ENCODE measurements at regions not wholly inside any gene's neighbourhood (a gene's known extent, or its start where the extent isn't known, plus 50 kb on each side); places are given as distances from the start of the nearest gene placed in this dataset.

- H3K36me3 ChIP-seq = no peaks in the 10 kb centered on the region
- DNase-seq = no peak
- 82 to 92% (median 87%) methylated on average over 2 of the region's 2 CpGs for WGBS, 3 donors
- no peak overlapping the region for H3K4me3 ChIP-seq
- H3K27ac ChIP-seq = no peak overlapping the region
- no peaks in the 10 kb centered on the region for H3K27me3 ChIP-seq
- H3K4me1 ChIP-seq (ENCODE audit: insufficient read depth) = no peaks in the 10 kb centered on the region
- H3K9me3 ChIP-seq = no peaks in the 10 kb centered on the region
- no peak for TF ChIP-seq POLR2A (IDR thresholded peaks at IDR 0.05)
- no peak for TF ChIP-seq CTCF (IDR thresholded peaks at IDR 0.05)
- TF ChIP-seq EP300 (IDR thresholded peaks at IDR 0.05) = no peak
- intact Hi-C loops (cut with DNase I) = no loop called here
Observed at GRCh38 chr10:78624791-78625190, 444.0 kb upstream of the ZMIZ1 start.

- DNase-seq = no peak
Observed at GRCh38 chr10:78626471-78626870, 442.3 kb upstream of the ZMIZ1 start.

GRCh38 chr10:78627254-78627795, 441.4 kb upstream of the ZMIZ1 start:
- H3K36me3 ChIP-seq = no peaks in the 10 kb centered on the region
- WGBS, 3 donors = 52 to 63% (median 55%) methylated on average over 3 of the region's 3 CpGs
- intact Hi-C loops (cut with DNase I) = no loop called here
- H3K4me1 ChIP-seq (ENCODE audit: insufficient read depth) = no peaks in the 10 kb centered on the region
- TF ChIP-seq CTCF (IDR thresholded peaks at IDR 0.05) (no peak), POLR2A (IDR thresholded peaks at IDR 0.05) (no peak), EP300 (IDR thresholded peaks at IDR 0.05) (no peak)
- H3K9me3 ChIP-seq = no peaks in the 10 kb centered on the region
- DNase-seq = no peak
- H3K27ac ChIP-seq = no peak overlapping the region
- no peak overlapping the region for H3K4me3 ChIP-seq
- no peaks in the 10 kb centered on the region for H3K27me3 ChIP-seq

More at GRCh38 chr10:78626471-78626870, 442.3 kb upstream of the ZMIZ1 start:
- intact Hi-C loops (cut with DNase I) = no loop called here
- no peaks in the 10 kb centered on the region for H3K4me1 ChIP-seq (ENCODE audit: insufficient read depth)
- no peaks in the 10 kb centered on the region for H3K27me3 ChIP-seq
- H3K4me3 ChIP-seq = no peak overlapping the region
- H3K27ac ChIP-seq = no peak overlapping the region
- 84 to 85% (median 85%) methylated on average over 10 of the region's 10 CpGs for WGBS, 3 donors
- no peak for TF ChIP-seq EP300 (IDR thresholded peaks at IDR 0.05)
- no peak for TF ChIP-seq CTCF (IDR thresholded peaks at IDR 0.05)
- TF ChIP-seq POLR2A (IDR thresholded peaks at IDR 0.05) = no peak
- no peaks in the 10 kb centered on the region for H3K9me3 ChIP-seq
- H3K36me3 ChIP-seq = no peaks in the 10 kb centered on the region

GRCh38 chr10:78628976-78629375, 439.8 kb upstream of the ZMIZ1 start:
- Histone ChIP-seq H3K36me3 (no peaks in the 10 kb centered on the region), H3K27me3 (no peaks in the 10 kb centered on the region), H3K4me3 (no peak overlapping the region), H3K9me3 (no peaks in the 10 kb centered on the region), H3K27ac (no peak overlapping the region), H3K4me1 (ENCODE audit: insufficient read depth) (no peaks in the 10 kb centered on the region)
- intact Hi-C loops (cut with DNase I) = no loop called here
- TF ChIP-seq EP300 (IDR thresholded peaks at IDR 0.05) (no peak), CTCF (IDR thresholded peaks at IDR 0.05) (no peak), POLR2A (IDR thresholded peaks at IDR 0.05) (no peak)
- DNase-seq = no peak
- 87 to 95% (median 92%) methylated on average over 8 of the region's 8 CpGs for WGBS, 3 donors
